ENCODE measurements at regions not wholly inside any gene's neighbourhood (a gene's known extent, or its start where the extent isn't known, plus 50 kb on each side); places are given as distances from the start of the nearest gene placed in this dataset.

DNA sequence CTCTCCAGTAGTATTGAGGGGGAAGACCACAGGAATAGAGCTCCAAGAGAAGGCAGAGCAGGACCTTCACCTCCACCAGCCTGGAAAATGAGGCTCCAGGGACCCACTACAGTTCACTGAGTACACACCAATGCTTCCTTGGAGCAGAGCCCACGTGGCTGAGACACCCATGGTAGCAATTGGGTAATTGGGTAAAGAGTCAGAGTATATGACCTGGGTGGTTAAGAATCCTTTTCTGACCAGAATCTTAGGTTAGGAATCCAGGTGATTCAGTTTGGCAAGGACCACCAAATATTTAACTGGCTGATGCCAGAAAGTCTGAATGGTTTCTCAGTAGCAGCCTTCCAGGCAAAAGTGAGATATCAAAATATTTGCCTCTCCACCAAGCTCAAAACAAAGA lies 107.7 kb downstream of the MDH1 start:
- TF ChIP-seq CTCF (IDR thresholded peaks at IDR 0.05) (no peak), POLR2A (IDR thresholded peaks at IDR 0.05) (no peak)

All from uterus (tissue), 2 donors.